Middle frontal gyrus (tissue), 1 donor: ENCODE measurements at regions not wholly inside any gene's neighbourhood (a gene's known extent, or its start where the extent isn't known, plus 50 kb on each side); places are given as distances from the start of the nearest gene placed in this dataset.
"Not testable (repeated sequence)": the region's sequence is repeated elsewhere in the genome, so short reads cannot be mapped to it uniquely, and the experiment has no call there.

Experiments
- DNase-seq: peaks from one replicate; pipeline ENCODE4 v3.0.0-alpha.2; 2015; ENCODE audit warnings: low spot score; ENCODE audit errors: extremely low spot score

DNA sequence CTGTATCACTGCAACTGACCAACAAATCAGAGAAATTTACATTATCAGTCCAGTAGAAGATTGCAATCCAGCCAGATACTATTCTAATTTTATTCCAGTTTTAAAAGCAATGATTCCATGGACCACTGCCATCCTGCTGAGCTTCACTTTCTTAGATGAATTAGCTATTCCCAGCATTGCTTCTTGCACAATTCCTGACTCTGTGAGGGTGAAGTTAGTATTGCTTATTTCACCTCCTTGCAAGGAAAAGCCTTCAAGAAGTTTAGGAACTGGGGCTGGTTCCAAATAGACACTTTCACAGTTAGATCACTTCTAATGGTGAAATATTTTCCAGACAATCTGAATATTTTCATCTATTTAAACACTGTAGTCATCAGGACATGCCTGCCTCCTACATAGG, 338.6 kb upstream of the TNC start:
- DNase-seq, result no peak

DNA sequence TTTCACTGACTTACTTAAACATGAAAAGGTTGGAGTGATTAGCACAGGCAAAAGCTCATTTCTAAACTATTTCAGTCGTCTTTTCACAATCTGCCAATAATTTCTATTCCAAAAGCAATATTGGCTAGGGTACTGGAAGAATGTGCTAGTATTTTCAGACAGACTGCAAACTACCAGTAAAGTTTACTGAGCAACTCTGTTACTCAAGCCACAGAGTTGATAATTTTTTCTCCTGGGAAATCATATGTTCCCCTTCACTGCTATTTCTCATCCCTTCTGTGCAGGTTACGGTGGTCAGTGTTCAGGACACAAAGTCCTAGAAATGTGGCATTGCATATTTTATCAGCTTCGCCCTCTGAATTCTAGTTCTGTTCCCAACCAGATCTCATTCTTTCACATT, 343.3 kb upstream of the TNC start:
- no peak for DNase-seq

DNA sequence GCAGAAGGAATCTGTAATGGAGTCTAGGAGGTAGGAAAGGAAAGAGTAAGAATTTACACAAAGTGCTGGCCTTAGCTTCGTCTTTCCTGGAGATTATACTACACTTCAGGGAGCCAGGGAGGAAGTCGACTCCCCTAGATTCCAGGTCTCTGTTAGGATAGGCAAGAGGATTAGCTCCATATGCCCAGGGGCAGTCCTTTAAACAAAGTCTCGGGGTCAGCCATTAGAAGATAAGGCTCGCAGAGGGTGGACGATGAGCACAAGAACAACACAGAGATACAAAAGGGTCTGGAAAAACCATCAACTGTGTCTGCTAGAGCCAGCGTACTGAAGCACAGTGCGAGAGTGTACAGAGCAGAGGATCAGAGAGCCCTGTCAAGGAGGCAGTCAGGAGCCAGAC, 344.7 kb upstream of the TNC start:
- no peak for DNase-seq

DNA sequence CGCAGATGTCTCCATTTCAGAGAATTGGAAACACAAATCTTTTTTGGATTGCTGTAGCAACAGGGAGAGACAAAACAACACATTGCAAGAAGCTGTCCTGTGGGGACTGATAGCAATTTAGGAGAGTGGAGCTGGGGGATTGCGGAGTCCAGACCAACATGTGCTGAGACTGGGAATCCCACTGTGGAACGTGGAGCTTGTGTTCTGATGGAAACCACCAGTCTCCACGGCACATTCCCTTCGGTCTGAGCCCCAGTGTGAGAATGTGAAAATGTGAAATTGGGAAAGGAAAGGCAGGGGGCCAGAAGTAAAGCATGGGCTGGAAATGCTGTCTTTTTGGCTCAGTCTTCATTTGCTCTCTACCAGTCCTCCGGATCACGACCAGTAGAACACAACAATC, 348.8 kb upstream of the TNC start:
- no peak for DNase-seq

DNA sequence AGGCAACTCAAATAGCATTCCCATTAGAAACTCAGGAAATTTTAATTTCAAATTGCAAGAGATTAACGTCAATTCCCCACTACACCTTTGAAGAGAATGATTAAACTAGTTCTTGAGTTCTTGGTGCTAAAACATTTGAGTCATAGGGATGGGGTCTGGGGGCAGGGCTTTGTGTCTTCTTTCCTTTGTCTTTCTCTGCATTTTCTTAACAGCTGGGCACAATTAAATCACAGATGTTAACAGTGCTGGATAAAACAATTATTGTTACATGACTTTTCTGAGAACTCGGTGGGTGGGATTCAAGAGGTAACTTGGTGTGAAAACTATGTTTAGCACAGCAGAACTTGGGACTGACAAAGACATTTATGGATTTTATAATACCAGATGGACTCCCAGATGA, 351.9 kb upstream of the TNC start:
- DNase-seq, result no peak

DNA sequence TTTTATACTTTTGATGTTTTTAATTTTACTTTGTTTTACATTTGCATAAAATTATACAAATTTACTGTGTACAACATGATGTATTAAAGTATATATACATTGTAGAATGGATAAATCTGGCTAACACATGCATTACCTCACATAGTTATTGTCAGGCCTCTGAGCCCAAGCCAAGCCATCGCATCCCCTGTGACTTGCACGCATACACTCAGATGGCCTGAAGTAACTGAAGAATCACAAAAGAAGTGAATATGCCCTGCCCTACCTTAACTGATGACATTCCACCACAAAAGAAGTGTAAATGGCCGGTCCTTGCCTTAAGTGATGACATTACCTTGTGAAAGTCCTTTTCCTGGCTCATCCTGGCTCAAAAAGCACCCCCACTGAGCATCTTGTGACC, 355.1 kb upstream of the TNC start:
- not testable (repeated sequence) for DNase-seq

DNA sequence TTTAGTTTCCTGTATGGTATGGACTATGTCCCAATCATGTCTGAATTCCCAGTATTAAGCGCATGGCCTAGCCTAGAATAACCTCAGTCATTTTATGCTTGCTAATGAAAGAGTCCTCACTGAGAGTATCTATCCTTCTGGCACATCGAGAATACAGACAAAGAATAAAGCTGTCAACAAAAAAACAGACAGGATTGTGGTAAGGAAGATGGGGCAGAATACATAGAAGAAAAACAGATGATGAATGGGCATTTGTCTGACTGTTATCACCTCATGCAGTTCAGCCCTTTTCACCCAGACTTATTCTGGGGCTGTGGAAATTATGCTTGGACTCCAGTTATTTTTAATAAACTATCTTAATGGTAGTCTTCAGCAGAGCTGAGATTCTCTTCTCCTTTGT, 363.8 kb upstream of the TNC start:
- no peak for DNase-seq

DNA sequence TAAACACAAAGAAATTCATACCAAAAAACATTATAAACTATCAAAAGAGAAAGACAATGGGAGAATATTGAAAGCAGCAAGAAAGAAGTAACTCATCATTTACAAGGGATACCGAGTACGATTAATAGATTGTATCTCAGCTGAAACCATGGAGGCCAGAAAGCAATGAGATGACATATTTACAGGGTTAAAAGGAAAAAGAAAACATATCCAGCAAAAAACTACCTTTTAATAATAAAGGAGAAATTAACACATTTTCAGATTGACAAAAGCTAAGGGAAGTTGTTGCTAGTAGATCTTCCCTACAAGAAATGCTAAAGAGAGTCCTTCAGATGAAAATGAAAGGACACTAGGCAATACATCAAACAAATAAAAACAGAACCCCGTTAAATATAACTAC, 364.8 kb upstream of the TNC start:
- no peak for DNase-seq

DNA sequence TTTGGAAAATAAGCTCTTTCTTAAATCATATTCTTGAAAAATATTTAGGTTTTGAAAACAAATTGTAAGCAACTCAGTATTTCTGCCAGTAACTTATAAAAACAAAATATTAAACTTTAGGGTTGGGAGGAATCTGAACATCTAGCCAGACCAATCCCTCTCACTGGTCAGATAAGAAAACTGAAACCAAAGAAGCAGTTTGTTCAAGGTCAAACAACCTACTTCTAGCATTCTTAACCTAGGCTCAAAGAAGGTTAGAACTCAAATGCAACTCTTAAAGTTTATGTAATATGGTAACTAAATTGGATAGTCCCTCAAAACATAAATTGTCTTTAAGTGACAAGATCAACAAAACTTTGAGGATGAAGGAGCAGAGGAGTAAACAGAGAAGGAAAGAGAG, 374.9 kb upstream of the TNC start:
- no peak for DNase-seq

DNA sequence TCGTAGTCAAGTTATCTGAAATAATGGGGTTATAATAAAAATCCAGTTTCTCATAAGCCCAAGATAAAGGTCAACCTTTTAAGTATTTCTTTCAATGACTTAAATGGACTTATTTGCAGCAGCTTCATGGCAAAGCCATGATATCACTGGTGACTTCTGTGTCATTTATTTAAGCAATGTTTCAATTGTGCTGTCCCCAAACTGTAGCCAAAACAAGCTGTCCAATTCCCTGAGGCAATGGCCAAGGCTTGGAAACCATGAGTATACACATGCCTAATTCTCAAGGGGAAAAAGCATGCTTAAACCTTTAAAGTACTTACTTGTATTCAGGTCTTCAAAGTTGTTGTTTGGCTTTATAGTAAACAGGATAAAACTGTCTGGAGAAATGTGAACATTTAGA, 376.4 kb upstream of the TNC start:
- DNase-seq, result no peak

DNA sequence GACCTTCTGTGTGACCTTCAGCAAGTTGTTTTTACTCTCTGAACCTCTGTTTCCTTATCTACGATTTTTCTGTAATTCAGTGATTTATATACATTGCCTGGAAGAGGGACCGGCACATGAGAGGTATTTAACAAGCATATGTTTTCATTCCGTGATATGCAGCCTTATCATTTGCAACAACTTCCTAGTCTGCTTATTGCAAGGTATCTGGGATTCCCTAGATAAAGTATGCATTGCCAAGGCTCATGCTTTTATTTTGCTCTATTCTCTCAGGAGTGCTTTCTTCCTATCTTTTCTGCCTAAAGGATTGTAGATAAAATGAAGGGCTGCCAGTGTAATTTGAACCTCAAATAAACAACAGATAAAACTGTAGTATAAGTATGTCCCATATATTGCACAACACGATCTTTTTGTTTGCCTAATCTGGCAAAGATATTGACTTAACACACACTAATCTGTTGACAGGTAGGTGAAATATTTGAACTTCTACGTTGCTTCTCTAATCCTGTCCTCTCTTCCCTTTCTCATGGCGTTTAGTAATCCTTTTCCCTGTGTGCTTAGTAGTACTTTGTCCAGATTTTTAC, 377.2 kb upstream of the TNC start:
- DNase-seq, result no peak

DNA sequence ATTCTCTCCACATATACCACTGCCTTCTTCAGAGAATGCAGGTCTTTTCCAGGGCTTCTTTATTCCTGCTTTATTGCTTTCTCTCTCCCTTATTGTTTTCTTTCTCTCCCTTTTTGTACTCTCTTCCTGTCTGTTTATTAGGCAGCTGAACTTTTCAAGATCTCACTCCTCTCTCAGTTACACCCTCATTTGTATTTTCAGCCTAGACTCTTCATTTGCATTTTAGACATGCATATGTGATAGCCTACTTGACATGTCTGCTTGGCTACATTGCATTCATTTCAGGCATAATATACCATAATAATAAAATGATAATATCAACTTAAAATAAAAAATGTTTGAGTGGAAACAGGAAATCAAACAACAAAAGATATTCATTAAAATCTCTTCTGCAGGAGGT, 377.9 kb upstream of the TNC start:
- DNase-seq, result no peak

DNA sequence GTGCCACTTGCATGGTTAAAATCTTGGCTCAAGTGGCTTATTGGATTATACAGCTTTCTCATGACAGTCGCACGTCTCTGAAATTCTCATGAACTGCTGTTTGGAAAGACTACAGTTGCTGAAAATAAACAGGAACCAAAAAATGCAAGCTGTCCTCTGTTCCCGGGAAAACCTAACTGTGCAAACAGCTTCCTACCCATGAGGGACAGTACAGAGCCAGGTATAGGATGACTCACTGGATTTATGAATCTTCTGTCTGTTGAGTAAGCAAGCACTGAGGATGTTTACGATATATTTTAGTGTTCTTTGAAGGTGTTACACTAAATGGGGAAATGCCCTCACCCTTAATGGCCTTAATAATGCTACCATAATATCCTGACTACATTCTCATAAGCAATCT, 380.3 kb upstream of the TNC start:
- DNase-seq, result no peak

DNA sequence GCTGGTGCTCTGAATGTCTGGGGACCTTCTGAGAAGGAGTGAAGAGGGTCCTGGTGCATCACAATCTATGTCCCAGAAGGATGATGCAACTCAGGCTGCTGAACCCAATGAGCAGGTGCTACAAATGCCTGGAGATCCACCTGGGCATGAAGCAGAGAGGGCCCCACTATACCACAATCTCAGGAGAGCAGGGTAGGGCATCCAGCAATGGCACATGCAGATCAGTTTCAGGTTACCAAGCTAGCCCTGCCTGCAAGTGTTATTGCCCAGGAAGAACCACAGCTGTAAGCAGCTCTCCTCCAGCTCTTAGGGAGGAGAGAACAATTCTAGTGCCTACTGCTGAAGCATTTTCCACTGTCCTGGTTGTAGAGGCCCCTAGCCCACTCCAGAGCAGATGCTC, 389.2 kb upstream of the TNC start:
- no peak for DNase-seq

DNA sequence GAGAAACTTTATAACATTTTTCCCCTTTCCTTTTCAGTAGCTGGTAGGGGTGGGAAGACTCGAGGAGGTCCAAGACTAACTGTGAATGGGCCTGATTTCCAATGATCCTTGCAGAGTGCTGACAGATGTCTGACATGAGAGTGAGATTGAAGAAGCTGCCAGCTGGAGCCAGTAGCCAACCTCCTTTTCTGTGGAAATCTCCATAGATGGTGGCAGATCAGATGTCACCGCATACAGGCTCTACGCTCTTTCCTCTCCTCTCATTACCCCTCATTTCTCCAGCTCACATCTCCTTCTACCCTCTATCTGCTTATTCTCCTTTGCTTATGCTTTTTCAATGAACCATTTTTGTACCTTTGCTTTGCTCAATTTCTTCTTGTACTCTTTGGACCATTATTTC, 395.2 kb upstream of the TNC start:
- no peak for DNase-seq

DNA sequence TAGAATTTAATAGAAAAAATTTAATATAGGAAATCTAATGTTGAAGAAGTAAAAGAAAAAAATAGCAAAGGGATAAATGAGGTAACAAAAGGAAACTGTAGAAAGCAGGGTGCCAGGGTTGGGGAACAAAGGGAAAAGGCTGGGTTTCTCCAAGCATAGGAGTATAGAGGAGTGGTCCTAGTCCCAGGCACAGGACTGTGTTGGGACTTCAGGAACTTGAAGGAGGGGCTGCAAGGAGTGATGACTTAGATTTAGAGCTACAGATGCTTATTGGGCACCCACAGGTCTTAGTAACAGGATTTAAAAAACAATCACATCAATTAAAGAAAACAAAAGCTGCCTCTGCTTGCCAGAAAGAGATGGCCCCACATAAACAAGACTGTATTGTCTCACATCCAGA, 396.5 kb upstream of the TNC start:
- DNase-seq, result no peak

DNA sequence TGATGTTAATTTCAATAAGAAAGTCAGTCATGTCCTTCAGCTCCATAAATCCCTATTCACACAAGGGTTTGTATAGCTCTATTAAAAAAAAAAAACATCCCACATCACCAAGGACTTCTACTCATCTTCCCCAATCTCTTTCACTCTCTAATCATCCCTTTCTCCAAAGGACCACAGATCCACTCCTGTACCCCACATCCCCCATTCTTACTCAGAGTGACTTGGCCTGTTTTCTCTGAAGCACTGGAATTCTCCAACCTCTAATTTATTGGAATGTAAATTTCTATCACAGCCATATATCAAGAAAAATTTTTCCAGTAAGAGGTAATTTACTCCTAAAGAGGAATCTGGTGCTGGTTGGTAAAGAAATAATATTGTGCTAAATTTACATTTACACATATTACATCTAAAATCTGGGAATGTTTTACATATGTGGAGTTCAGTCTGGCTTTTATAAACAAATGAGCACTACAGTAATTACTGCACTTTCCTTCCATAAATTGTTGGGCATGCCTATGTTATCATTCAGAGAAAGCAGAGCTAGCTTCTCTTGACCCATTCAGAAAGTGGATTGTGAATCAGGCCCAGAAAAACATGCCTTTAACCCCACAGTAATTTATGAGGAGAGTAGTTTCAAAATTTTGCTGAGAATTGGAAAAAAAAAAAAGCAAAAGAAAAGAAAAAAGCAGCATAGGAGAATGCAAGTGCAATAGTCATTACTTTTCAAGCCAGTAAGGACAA, 399.5 kb upstream of the TNC start:
- no peak for DNase-seq

DNA sequence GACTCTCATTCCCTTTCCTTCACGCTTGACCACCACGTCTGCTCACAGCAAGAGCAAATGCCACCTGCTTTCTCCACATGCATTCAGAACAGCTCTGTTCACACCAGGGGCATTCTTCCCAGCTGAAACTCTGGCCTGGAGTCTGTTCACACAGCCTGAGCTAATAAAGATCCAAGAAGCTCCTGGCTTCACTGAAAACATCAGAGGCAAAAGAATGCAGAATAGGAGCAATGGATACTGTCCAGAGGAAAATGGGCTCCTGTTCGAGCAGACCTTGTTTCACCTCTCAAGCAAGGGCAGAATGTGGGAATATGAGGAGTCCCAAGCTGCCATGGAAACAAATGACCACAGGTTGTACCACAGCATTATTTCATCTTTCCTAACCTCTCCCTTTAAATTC, 402.7 kb upstream of the TNC start:
- no peak for DNase-seq

DNA sequence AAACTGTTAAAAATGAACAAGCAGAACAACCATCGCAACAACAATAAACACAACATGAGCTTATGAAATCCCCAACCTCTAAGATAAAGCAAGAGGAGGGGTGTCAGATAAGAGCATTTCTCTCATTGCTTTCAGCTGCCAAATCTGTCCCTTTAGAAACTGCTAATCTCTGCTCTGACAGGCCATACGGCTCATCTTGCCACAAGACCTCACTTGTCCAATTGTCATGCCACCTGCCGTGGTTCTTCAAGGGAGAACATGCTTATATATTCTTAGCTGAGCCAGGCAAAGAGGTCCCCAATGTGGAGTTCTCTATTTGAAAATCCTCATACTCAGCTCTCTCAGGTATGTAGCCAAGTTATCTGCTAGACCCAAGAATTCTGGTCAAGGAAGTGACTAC, 405.0 kb upstream of the TNC start:
- DNase-seq, result no peak

DNA sequence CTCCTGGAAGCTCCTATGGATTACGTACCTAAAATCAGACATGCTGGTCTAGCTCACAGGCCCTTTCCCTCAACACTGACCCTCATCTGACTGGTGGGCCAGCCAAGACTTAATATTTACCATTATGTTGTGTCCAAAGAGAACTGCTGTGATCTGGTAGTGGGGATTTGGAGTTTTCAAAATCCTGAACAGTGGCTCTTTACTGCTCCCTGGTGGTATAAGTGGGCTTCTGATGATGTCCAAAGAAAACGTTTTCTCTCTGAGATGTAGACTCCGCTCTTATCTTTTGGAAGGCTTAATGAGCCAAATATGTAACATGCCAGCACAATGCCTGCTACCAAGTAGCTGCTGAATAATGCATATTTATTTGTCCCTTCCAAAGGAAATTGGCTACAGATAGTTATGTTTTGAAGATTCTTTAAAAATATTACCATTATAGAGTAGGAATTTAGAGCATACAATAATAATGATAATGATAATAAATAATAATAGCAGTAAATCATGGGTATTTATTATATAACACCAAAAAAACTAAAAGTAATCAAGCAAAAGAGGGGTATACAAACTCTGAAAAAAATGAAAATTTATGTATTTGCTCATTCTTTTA, 406.6 kb upstream of the TNC start:
- peak; percentile 9 for DNase-seq

DNA sequence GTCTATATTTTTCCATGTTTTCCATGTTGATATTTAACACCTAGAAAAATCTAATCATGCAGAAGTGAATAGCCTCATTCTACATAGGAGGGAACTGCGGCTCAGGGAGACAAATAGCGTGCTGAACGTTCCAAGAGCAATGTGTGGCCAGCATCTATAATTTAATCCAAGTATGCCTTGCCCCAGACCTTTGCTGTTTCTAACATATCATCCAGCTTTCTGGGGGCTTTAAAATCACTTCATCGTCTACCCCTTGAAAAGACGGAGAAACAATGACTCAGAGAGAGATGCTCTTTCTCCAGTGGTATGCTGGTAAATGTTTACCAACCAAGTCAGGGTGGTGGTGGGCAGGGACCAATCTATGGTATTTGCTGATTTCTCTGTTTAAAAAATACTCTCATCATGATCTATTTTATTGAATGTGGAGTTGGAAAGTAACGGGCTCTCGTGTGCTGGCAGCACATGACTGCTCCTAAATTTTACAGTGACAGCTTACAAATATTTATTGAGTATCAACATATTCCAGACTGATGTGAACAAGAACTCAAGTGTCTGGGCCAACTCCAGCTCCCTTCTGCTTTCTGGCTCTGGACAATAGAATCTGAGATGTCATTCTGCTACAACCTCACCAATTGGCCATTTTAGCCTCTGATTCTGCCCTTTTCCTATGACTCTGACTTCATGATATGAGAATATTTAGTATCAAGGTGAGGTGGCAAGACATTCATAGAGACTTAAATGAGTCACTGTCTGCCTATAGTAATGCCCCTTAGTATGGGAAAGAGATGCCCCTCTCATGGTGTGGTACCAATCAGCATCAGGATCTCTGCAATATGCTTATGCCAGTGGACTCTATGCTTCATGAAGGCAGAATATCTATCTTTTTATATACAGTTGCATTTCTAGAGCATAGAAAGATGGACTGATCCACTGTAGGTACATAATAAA, 407.4 kb upstream of the TNC start:
- no peak for DNase-seq
